Omental fat pad (tissue), 3 donors: ENCODE measurements at regions not wholly inside any gene's neighbourhood (a gene's known extent, or its start where the extent isn't known, plus 50 kb on each side); places are given as distances from the start of the nearest gene placed in this dataset.

Experiments
- ATAC-seq: fragments of 150-250 bp; one replicate; pipeline ENCODE4 v1.9.1; 2016; ENCODE audit warnings: mild to moderate bottlenecking, moderate library complexity; ENCODE audit not compliant: low FRiP score
- DNase-seq: peaks from one replicate; pipeline ENCODE4 v3.0.0-alpha.2; 2019; ENCODE audit warnings: low spot score
- CTCF ChIP-seq, 3 donors: fragments of 450-650 bp; IDR thresholded peaks; one replicate each; pipeline ENCODE4 v1.5.1; 2016 to 2017; ENCODE audit warnings: antibody characterized with exemption in 3 of 3, mild to moderate bottlenecking in 3 of 3, moderate library complexity in 2 of 3

GRCh38 chr7:116418524-116418923, 81.0 kb upstream of the CAV2 start:
- no peak for ATAC-seq
- no peak for DNase-seq
- no peak for TF ChIP-seq CTCF (IDR thresholded peaks at IDR 0.05)

GRCh38 chr7:116420003-116420402, 79.5 kb upstream of the CAV2 start:
- ATAC-seq (no peak), DNase-seq (no peak)
- TF ChIP-seq CTCF (IDR thresholded peaks at IDR 0.05): no peak

GRCh38 chr7:116421298-116421697, 78.2 kb upstream of the CAV2 start:
- no peak for TF ChIP-seq CTCF (IDR thresholded peaks at IDR 0.05)
- ATAC-seq: no peak

GRCh38 chr7:116422683-116423082, 76.9 kb upstream of the CAV2 start:
- TF ChIP-seq CTCF (IDR thresholded peaks at IDR 0.05): no peak
- DNase-seq (no peak), ATAC-seq (no peak)

More at GRCh38 chr7:116421298-116421697, 78.2 kb upstream of the CAV2 start:
- no peak for DNase-seq

GRCh38 chr7:116423499-116423898, 76.0 kb upstream of the CAV2 start:
- no peak for TF ChIP-seq CTCF (IDR thresholded peaks at IDR 0.05)
- DNase-seq (no peak), ATAC-seq (no peak)

GRCh38 chr7:116425647-116426209, 73.8 kb upstream of the CAV2 start:
- DNase-seq: no peak
- no peak for TF ChIP-seq CTCF (IDR thresholded peaks at IDR 0.05)
- ATAC-seq: no peak

GRCh38 chr7:116426428-116427156, 72.9 kb upstream of the CAV2 start:
- DNase-seq (no peak), ATAC-seq (peak; percentile 23)
- TF ChIP-seq CTCF (IDR thresholded peaks at IDR 0.05): no peak
